HG03457 (cell line): ENCODE measurements at regions not wholly inside any gene's neighbourhood (a gene's known extent, or its start where the extent isn't known, plus 50 kb on each side); places are given as distances from the start of the nearest gene placed in this dataset.

Source experiments
- ATAC-seq: cut with Tn5 transposase; IDR thresholded peaks from one replicate; pipeline ENCODE4 v1.9.1; 2021; ENCODE audit warnings: moderate number of reproducible peaks; ENCODE audit not compliant: unreplicated experiment

- no peak for ATAC-seq
Measured at GRCh38 chr7:46486256-46487206, 565.5 kb upstream of the IGFBP3 start.

GRCh38 chr7:46485481-46486065, 564.5 kb upstream of the IGFBP3 start:
- ATAC-seq: no peak

- ATAC-seq: no peak
Measured at GRCh38 chr7:46484906-46485305, 563.8 kb upstream of the IGFBP3 start.

- ATAC-seq: no peak
Measured at GRCh38 chr7:46480619-46481018, 559.5 kb upstream of the IGFBP3 start.

- no peak for ATAC-seq
Measured at GRCh38 chr7:46479680-46480079, 558.6 kb upstream of the IGFBP3 start.

- no peak for ATAC-seq
Measured at GRCh38 chr7:46478046-46478445, 557.0 kb upstream of the IGFBP3 start.

- no peak for ATAC-seq
Measured at GRCh38 chr7:46468753-46469356, 547.8 kb upstream of the IGFBP3 start.

GRCh38 chr7:46463170-46463569, 542.1 kb upstream of the IGFBP3 start:
- ATAC-seq: no peak

GRCh38 chr7:46461334-46461777, 540.3 kb upstream of the IGFBP3 start:
- ATAC-seq: no peak

GRCh38 chr7:46459942-46460341, 538.9 kb upstream of the IGFBP3 start:
- ATAC-seq: no peak

GRCh38 chr7:46454816-46455215, 533.7 kb upstream of the IGFBP3 start:
- no peak for ATAC-seq

- ATAC-seq: no peak
Measured at GRCh38 chr7:46452561-46453135, 531.6 kb upstream of the IGFBP3 start.

GRCh38 chr7:46451846-46452245, 530.8 kb upstream of the IGFBP3 start:
- ATAC-seq: no peak

- ATAC-seq: no peak
Measured at GRCh38 chr7:46450886-46451285, 529.8 kb upstream of the IGFBP3 start.

- ATAC-seq: no peak
Measured at GRCh38 chr7:46450425-46450824, 529.4 kb upstream of the IGFBP3 start.

GRCh38 chr7:46449743-46450142, 528.7 kb upstream of the IGFBP3 start:
- no peak for ATAC-seq

- ATAC-seq: no peak
Measured at GRCh38 chr7:46448478-46448877, 527.4 kb upstream of the IGFBP3 start.

- no peak for ATAC-seq
Measured at GRCh38 chr7:46446151-46446550, 525.1 kb upstream of the IGFBP3 start.

- ATAC-seq: no peak
Measured at GRCh38 chr7:46444256-46444655, 523.2 kb upstream of the IGFBP3 start.

GRCh38 chr7:46440186-46440585, 519.1 kb upstream of the IGFBP3 start:
- no peak for ATAC-seq

GRCh38 chr7:46432708-46433107, 511.6 kb upstream of the IGFBP3 start:
- ATAC-seq: no peak
